ENCODE measurements at regions not wholly inside any gene's neighbourhood (a gene's known extent, or its start where the extent isn't known, plus 50 kb on each side); places are given as distances from the start of the nearest gene placed in this dataset.

DNA sequence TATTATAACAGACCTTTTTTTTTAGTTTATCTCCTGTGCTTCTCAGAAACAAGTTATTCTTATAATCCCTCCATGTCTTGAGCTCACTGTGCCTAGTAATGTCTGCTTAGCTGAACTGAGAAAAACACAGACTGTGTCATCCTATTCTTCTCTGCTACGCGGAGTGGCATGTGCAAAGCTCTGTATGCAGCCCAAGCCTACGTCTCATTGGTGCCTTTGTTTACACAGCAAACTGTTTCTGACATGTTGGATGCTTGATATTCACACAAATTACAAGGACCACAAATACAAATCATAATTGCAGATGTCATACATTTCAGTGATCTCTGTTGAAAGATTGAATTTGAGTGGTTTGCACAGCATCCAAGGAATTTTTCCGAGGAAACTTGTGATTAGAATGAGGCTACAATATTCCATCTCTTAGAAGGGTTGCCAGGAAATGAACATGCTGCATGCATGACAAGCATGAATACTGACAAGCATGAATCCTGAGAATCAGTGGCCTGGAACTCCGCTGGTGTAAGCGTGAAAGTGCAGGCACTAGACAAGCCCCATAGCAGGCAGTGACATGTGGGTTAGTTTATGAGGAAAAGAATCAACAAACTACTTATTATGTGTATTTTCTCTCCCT is 128.4 kb upstream of the SGK1 start:
- TF ChIP-seq, protein P1, sequence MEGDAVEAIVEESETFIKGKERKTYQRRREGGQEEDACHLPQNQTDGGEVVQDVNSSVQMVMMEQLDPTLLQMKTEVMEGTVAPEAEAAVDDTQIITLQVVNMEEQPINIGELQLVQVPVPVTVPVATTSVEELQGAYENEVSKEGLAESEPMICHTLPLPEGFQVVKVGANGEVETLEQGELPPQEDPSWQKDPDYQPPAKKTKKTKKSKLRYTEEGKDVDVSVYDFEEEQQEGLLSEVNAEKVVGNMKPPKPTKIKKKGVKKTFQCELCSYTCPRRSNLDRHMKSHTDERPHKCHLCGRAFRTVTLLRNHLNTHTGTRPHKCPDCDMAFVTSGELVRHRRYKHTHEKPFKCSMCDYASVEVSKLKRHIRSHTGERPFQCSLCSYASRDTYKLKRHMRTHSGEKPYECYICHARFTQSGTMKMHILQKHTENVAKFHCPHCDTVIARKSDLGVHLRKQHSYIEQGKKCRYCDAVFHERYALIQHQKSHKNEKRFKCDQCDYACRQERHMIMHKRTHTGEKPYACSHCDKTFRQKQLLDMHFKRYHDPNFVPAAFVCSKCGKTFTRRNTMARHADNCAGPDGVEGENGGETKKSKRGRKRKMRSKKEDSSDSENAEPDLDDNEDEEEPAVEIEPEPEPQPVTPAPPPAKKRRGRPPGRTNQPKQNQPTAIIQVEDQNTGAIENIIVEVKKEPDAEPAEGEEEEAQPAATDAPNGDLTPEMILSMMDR (IDR thresholded peaks at IDR 0.05): no peak
- TF ChIP-seq POLR2A (IDR thresholded peaks at IDR 0.05): no peak
- H3K4me1 ChIP-seq: no peaks in the 10 kb centered on the region
- DNase-seq: no peak
- no peaks in the 10 kb centered on the region for H3K27me3 ChIP-seq
- H3K4me3 ChIP-seq: no peak overlapping the region
- intact Hi-C loops (cut with DNase I; ENCODE audit: low total_unique reads): no loop called here
- H3K27ac ChIP-seq: no peak overlapping the region
- H3K9me3 ChIP-seq: no peaks in the 10 kb centered on the region
- no peaks in the 10 kb centered on the region for H3K36me3 ChIP-seq (ENCODE audit: low read depth, missing control alignments)
- 73 to 85% methylated on average over 6 of the region's 6 CpGs for WGBS, 2 donors

DNA sequence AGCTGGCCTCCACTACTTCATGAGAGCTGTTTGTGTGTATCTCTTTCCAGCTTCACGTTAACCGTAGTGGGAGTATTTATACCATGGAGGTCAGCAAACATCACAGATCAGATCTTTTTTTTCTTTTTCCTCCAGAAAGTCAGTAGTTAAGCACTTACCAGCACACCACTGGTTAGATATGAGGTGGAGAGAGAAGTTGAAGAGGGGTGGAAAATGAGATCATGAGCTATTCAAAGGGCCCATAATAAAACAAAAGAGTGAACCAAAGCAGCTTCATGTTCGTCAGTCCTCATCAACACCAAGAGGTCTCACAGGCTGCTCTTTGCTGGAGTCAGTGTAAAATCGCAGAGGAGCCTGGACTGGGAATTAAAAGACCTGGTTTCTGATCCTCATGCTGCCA is 125.1 kb upstream of the SGK1 start:
- intact Hi-C loops (cut with DNase I; ENCODE audit: low total_unique reads): no loop called here

DNA sequence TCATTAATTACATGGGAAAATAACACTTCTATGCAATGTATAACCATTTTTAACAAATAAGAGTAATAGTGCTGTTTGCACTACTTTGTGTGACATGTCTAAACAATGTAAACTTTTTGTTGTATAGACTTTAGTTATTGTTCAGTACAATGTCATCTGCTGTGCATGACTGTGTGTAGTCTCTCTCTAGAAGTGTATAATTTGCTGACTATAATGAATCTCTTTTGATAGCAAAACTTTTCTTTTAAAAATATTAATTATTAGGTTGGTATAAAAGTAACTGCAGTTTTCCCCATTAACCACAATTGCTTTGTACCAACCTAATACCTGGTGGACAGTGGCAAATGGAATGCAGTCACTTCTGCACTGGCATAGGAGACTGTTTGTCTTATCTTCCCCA is 124.2 kb upstream of the SGK1 start:
- no peak for DNase-seq
- Histone ChIP-seq H3K4me3 (no peak overlapping the region), H3K9me3 (no peaks in the 10 kb centered on the region), H3K27me3 (no peaks in the 10 kb centered on the region), H3K36me3 (ENCODE audit: low read depth, missing control alignments) (no peaks in the 10 kb centered on the region), H3K27ac (no peak overlapping the region), H3K4me1 (no peaks in the 10 kb centered on the region)
- TF ChIP-seq, protein P1 (IDR thresholded peaks at IDR 0.05): no peak
- no peak for TF ChIP-seq POLR2A (IDR thresholded peaks at IDR 0.05)
- intact Hi-C loops (cut with DNase I; ENCODE audit: low total_unique reads): no loop called here

More for the DNA sequence above, 125.1 kb upstream of the SGK1 start:
- DNase-seq: no peak
- Histone ChIP-seq H3K27ac (no peak overlapping the region), H3K9me3 (no peaks in the 10 kb centered on the region), H3K36me3 (ENCODE audit: low read depth, missing control alignments) (no peaks in the 10 kb centered on the region), H3K4me1 (no peaks in the 10 kb centered on the region), H3K4me3 (no peak overlapping the region), H3K27me3 (no peaks in the 10 kb centered on the region)
- 72 to 74% methylated on average over 4 of the region's 4 CpGs for WGBS, 2 donors
- TF ChIP-seq, protein P1 (IDR thresholded peaks at IDR 0.05): no peak
- no peak for TF ChIP-seq POLR2A (IDR thresholded peaks at IDR 0.05)

DNA sequence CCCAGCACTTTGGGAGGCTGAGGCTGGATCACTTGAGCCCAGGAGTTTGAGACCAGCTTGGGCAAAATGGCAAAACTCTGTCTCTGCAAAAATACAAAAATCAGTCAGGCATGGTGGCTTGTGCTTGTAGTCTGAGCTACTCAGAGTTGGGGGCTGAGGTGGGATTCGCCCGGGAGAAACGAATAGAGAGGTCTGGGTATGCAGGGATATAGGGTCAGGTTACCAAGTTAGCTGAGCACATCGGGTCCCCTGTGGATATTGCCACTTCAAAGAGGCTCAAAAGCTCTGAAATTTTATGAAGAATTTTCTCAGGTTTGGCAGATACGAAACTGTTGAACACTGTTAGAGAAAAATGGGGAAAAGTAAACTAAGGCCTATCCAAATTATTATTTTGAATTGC is 120.9 kb upstream of the SGK1 start:
- H3K27ac ChIP-seq: no peak overlapping the region
- intact Hi-C loops (cut with DNase I; ENCODE audit: low total_unique reads): no loop called here
- no peaks in the 10 kb centered on the region for H3K36me3 ChIP-seq (ENCODE audit: low read depth, missing control alignments)
- TF ChIP-seq, protein P1 (IDR thresholded peaks at IDR 0.05): no peak
- no peak for TF ChIP-seq POLR2A (IDR thresholded peaks at IDR 0.05)
- 68 to 85% methylated on average over 5 of the region's 5 CpGs for WGBS, 2 donors
- DNase-seq: no peak
- H3K9me3 ChIP-seq: no peaks in the 10 kb centered on the region
- H3K27me3 ChIP-seq: no peaks in the 10 kb centered on the region
- H3K4me1 ChIP-seq: no peaks in the 10 kb centered on the region
- no peak overlapping the region for H3K4me3 ChIP-seq

DNA sequence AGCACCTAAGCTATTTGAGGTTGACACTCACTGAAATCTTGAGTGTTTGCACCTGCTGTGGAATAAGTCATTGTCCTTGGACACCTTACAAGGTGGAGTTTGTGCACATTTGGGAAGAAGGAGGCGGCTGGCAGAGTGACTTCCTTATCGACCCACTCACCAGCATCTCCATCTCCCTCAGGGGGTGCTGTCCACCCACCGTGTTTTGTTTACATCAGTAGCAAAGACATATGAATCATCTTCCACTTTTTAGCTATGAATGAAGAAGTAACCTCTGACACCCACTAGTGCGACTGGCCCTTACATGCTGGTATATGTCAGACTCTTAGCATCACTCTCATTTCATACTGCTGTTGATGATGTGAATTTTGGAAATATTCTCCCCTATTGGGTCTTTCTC is 119.5 kb upstream of the SGK1 start:
- no peak for DNase-seq
- Histone ChIP-seq H3K27me3 (no peaks in the 10 kb centered on the region), H3K27ac (no peak overlapping the region), H3K4me1 (no peaks in the 10 kb centered on the region), H3K36me3 (ENCODE audit: low read depth, missing control alignments) (no peaks in the 10 kb centered on the region), H3K4me3 (no peak overlapping the region), H3K9me3 (no peaks in the 10 kb centered on the region)
- intact Hi-C loops (cut with DNase I; ENCODE audit: low total_unique reads): no loop called here
- WGBS, 2 donors: 43 to 54% methylated on average over 4 of the region's 4 CpGs
- TF ChIP-seq POLR2A (IDR thresholded peaks at IDR 0.05): no peak
- TF ChIP-seq, protein P1 (IDR thresholded peaks at IDR 0.05): no peak
